CD4-positive, alpha-beta T cell treated with Interleukin-21 for 1 hour (primary cell): ENCODE measurements at regions not wholly inside any gene's neighbourhood (a gene's known extent, or its start where the extent isn't known, plus 50 kb on each side); places are given as distances from the start of the nearest gene placed in this dataset.

ENCODE experiments used
- DNase-seq: peaks from one replicate; pipeline ENCODE4 v3.0.0-alpha.2; 2020

- no peak for DNase-seq
Observed at GRCh38 chr10:3222626-3223025, 50.0 kb upstream of the PITRM1 start.
